DOHH2 (cell line): ENCODE measurements at regions not wholly inside any gene's neighbourhood (a gene's known extent, or its start where the extent isn't known, plus 50 kb on each side); places are given as distances from the start of the nearest gene placed in this dataset.

Experiments used
- CTCF ChIP-seq: fragments of 200-600 bp; sonication (generic); IDR thresholded peaks from one replicate; pipeline ENCODE4 v1.5.1; 2014; ENCODE audit warnings: antibody characterized with exemption, mild to moderate bottlenecking, low read depth, low read length; ENCODE audit not compliant: poor library complexity, severe bottlenecking
- EZH2phosphoT487 ChIP-seq: fragments of 200-600 bp; sonication (generic); IDR thresholded peaks from 2 replicates; pipeline ENCODE4 v1.6.1; 2017; ENCODE audit warnings: borderline replicate concordance, mild to moderate bottlenecking, antibody characterized with exemption, low read length, moderate library complexity, mixed read lengths

- no peak for TF ChIP-seq CTCF
- no peak for TF ChIP-seq EZH2phosphoT487
These were observed 561.1 kb upstream of the ZNF804A start for GRCh38 chr2:184037273-184037672.
